ENCODE measurements at regions not wholly inside any gene's neighbourhood (a gene's known extent, or its start where the extent isn't known, plus 50 kb on each side); places are given as distances from the start of the nearest gene placed in this dataset.

DNA sequence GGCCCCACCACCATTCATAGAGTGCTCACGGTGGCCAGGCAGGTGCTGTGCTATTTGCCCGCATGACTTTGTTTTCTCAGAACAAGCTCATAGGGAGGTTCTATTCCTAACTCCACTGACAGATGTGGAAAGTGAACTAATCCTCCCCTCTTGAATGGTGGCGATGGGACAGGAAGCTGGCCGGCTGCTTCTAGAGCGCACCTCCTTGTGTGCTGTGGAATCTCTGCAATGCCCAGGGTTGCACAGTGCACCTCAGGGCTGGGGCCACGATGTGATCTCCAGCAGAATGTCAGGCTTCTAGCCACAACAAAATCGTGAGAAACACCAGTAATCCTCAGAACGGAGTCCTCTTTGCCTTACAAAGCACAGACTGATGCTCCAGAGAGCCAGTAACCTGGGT is 53.8 kb upstream of the SLC22A23 start:
- Histone ChIP-seq H2AFZ (ENCODE audit: low read length) (no peak overlapping the region), H3K4me2 (ENCODE audit: low read length) (no peak overlapping the region), H3K36me3 (ENCODE audit: insufficient read depth, low read length) (no peaks in the 10 kb centered on the region), H3K4me1 (ENCODE audit: insufficient read depth, low read length, poor library complexity, severe bottlenecking) (no peaks in the 10 kb centered on the region), H4K20me1 (ENCODE audit: insufficient read depth, low read length) (no peaks in the 10 kb centered on the region), H3K79me2 (ENCODE audit: insufficient read depth, low read depth, low read length) (no peaks in the 10 kb centered on the region), H3K9me2 (ENCODE audit: insufficient read depth, low read length) (no peaks in the 10 kb centered on the region), H3K9me3 (ENCODE audit: low read length) (no peaks in the 10 kb centered on the region), H3K27ac (ENCODE audit: low read depth, low read length, poor library complexity, severe bottlenecking) (no peak overlapping the region), H3K4me3 (ENCODE audit: low read depth, low read length, poor library complexity, severe bottlenecking) (no peak overlapping the region)
- ChIA-PET POLR2A (interaction anchor here (0.8 kb wide), 1 partner anchor 127 kb away, joined by 3 read pairs; no protein-coding TSS in a partner anchor), CTCF (ENCODE audit: unreplicated experiment) (no interaction called here)
- DNase-seq (ENCODE audit: low spot score), result no peak
- no peak for TF ChIP-seq EZH2phosphoT487 (IDR thresholded peaks at IDR 0.05; ENCODE audit: borderline replicate concordance, low read depth, low read length)
- TF ChIP-seq, protein P1, sequence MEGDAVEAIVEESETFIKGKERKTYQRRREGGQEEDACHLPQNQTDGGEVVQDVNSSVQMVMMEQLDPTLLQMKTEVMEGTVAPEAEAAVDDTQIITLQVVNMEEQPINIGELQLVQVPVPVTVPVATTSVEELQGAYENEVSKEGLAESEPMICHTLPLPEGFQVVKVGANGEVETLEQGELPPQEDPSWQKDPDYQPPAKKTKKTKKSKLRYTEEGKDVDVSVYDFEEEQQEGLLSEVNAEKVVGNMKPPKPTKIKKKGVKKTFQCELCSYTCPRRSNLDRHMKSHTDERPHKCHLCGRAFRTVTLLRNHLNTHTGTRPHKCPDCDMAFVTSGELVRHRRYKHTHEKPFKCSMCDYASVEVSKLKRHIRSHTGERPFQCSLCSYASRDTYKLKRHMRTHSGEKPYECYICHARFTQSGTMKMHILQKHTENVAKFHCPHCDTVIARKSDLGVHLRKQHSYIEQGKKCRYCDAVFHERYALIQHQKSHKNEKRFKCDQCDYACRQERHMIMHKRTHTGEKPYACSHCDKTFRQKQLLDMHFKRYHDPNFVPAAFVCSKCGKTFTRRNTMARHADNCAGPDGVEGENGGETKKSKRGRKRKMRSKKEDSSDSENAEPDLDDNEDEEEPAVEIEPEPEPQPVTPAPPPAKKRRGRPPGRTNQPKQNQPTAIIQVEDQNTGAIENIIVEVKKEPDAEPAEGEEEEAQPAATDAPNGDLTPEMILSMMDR (conservative IDR thresholded peaks at IDR 0.05; ENCODE audit: low read length), result no peak
- BruUV-seq (replicated peaks), result no TSS peak
- intact Hi-C loops (cut with micrococcal nuclease; ENCODE audit: unreplicated experiment), result no loop called here

DNA sequence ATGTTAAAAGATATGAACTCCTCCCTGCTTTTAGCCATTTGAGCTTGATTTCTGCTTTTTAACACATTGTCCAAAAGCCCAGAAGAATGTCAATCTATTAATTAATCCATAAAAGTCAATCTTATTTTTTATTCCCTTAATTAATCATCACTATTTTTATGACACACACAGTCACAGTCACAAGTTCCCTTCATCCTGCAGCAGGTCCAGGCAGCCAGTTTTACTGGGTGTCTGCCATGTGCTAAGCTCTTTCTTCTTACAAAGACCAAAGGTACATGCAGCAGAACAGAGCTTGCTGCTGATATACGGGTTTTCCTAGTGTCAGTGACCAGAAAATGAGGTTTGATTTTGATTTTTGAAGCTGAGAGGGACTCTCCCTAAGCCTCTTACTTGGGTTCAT is 53.3 kb upstream of the SLC22A23 start:
- no TSS peak for BruUV-seq (replicated peaks)
- no peaks in the 10 kb centered on the region for H3K9me3 ChIP-seq (ENCODE audit: low read length)
- H3K4me2 ChIP-seq (ENCODE audit: low read length), result no peak overlapping the region
- ChIA-PET POLR2A (interaction anchor here (0.6 to 0.8 kb wide), 2 partner anchors 127 to 1738 kb away, joined by 3 read pairs; no protein-coding TSS in a partner anchor), CTCF (ENCODE audit: unreplicated experiment) (no interaction called here)
- H3K4me1 ChIP-seq (ENCODE audit: insufficient read depth, low read length, poor library complexity, severe bottlenecking), result no peaks in the 10 kb centered on the region
- no peak overlapping the region for H3K27ac ChIP-seq (ENCODE audit: low read depth, low read length, poor library complexity, severe bottlenecking)
- H2AFZ ChIP-seq (ENCODE audit: low read length), result no peak overlapping the region
- H3K79me2 ChIP-seq (ENCODE audit: insufficient read depth, low read depth, low read length), result no peaks in the 10 kb centered on the region
- no peak overlapping the region for H3K4me3 ChIP-seq (ENCODE audit: low read depth, low read length, poor library complexity, severe bottlenecking)
- no peaks in the 10 kb centered on the region for H4K20me1 ChIP-seq (ENCODE audit: insufficient read depth, low read length)
- TF ChIP-seq, protein P1 (conservative IDR thresholded peaks at IDR 0.05; ENCODE audit: low read length), result no peak
- TF ChIP-seq EZH2phosphoT487 (IDR thresholded peaks at IDR 0.05; ENCODE audit: borderline replicate concordance, low read depth, low read length), result no peak
- DNase-seq (ENCODE audit: low spot score), result no peak
- no peaks in the 10 kb centered on the region for H3K36me3 ChIP-seq (ENCODE audit: insufficient read depth, low read length)
- no peaks in the 10 kb centered on the region for H3K9me2 ChIP-seq (ENCODE audit: insufficient read depth, low read length)
- intact Hi-C loops (cut with micrococcal nuclease; ENCODE audit: unreplicated experiment), result no loop called here

DNA sequence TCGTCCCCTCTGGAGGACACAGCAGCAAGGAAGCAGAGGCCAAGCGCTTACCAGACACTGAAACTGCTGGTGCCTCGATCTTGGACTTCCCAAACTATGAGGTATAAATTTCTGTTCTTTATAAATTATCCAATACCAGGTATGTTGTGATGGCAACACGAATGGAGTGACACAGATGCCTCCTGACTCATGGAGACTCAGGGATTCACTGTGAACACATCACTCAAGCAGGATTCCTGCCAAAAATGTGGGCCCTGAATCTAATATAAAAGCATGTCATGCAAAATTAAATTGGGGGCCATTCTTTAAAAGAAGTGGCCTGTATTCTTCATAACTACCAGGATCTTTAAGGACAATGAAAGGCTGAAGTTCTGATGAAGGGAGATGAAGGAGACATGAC is 52.5 kb upstream of the SLC22A23 start:
- H3K4me2 ChIP-seq (ENCODE audit: low read length), result no peak overlapping the region

More for the DNA sequence above, 52.5 kb upstream of the SLC22A23 start:
- TF ChIP-seq EZH2phosphoT487 (IDR thresholded peaks at IDR 0.05; ENCODE audit: borderline replicate concordance, low read depth, low read length), result no peak
- no peak overlapping the region for H3K27ac ChIP-seq (ENCODE audit: low read depth, low read length, poor library complexity, severe bottlenecking)
- H3K9me2 ChIP-seq (ENCODE audit: insufficient read depth, low read length), result no peaks in the 10 kb centered on the region
- H3K4me1 ChIP-seq (ENCODE audit: insufficient read depth, low read length, poor library complexity, severe bottlenecking), result no peaks in the 10 kb centered on the region
- intact Hi-C loops (cut with micrococcal nuclease; ENCODE audit: unreplicated experiment), result no loop called here
- no peaks in the 10 kb centered on the region for H3K79me2 ChIP-seq (ENCODE audit: insufficient read depth, low read depth, low read length)
- CTCF ChIA-PET (ENCODE audit: unreplicated experiment), result no interaction called here
- no peaks in the 10 kb centered on the region for H3K36me3 ChIP-seq (ENCODE audit: insufficient read depth, low read length)
- POLR2A ChIA-PET, result no interaction called here
- no peak for DNase-seq (ENCODE audit: low spot score)
- H2AFZ ChIP-seq (ENCODE audit: low read length), result no peak overlapping the region
- no peaks in the 10 kb centered on the region for H3K9me3 ChIP-seq (ENCODE audit: low read length)
- H4K20me1 ChIP-seq (ENCODE audit: insufficient read depth, low read length), result no peaks in the 10 kb centered on the region
- H3K4me3 ChIP-seq (ENCODE audit: low read depth, low read length, poor library complexity, severe bottlenecking), result no peak overlapping the region
- no TSS peak for BruUV-seq (replicated peaks)

Data from OCI-LY7 (cell line).